ENCODE measurements at regions not wholly inside any gene's neighbourhood (a gene's known extent, or its start where the extent isn't known, plus 50 kb on each side); places are given as distances from the start of the nearest gene placed in this dataset.

DNA sequence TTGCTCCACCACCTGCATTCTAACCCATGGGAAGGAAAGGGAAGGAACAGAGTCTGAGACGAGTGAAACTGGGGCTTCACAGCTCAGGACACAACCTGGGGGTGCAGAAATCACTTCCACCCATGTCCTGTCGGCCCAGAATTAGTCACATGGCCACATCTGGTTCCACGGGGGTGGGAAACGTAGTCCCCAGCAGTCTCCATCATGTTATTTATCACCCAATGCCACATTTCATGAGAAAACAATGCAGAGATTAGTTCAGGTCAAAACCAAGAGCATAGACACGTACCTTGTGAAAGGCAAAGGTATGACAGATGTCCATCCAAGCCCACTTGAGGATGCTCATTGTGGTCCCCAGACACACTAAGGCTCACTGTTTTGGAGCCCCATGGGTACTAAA, 125.1 kb downstream of the MED10 start:
- WGBS, result 86% methylated on average over 5 of the region's 5 CpGs
- intact Hi-C loops (cut with DNase I), result no loop called here
- Histone ChIP-seq H3K36me3 (no peaks in the 10 kb centered on the region), H3K9me3 (no peaks in the 10 kb centered on the region), H3K27me3 (replicated peaks; ENCODE audit: insufficient read depth) (no peaks in the 10 kb centered on the region), H3K4me1 (replicated peaks) (no peaks in the 10 kb centered on the region), H3K4me3 (no peak overlapping the region), H3K27ac (no peak overlapping the region)
- no peak for DNase-seq (ENCODE audit: low spot score)
- TF ChIP-seq POLR2AphosphoS5 (IDR thresholded peaks at IDR 0.05) (no peak), POLR2A (IDR thresholded peaks at IDR 0.05) (no peak)
- TF ChIP-seq, protein P1, sequence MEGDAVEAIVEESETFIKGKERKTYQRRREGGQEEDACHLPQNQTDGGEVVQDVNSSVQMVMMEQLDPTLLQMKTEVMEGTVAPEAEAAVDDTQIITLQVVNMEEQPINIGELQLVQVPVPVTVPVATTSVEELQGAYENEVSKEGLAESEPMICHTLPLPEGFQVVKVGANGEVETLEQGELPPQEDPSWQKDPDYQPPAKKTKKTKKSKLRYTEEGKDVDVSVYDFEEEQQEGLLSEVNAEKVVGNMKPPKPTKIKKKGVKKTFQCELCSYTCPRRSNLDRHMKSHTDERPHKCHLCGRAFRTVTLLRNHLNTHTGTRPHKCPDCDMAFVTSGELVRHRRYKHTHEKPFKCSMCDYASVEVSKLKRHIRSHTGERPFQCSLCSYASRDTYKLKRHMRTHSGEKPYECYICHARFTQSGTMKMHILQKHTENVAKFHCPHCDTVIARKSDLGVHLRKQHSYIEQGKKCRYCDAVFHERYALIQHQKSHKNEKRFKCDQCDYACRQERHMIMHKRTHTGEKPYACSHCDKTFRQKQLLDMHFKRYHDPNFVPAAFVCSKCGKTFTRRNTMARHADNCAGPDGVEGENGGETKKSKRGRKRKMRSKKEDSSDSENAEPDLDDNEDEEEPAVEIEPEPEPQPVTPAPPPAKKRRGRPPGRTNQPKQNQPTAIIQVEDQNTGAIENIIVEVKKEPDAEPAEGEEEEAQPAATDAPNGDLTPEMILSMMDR (IDR thresholded peaks at IDR 0.05), result no peak

DNA sequence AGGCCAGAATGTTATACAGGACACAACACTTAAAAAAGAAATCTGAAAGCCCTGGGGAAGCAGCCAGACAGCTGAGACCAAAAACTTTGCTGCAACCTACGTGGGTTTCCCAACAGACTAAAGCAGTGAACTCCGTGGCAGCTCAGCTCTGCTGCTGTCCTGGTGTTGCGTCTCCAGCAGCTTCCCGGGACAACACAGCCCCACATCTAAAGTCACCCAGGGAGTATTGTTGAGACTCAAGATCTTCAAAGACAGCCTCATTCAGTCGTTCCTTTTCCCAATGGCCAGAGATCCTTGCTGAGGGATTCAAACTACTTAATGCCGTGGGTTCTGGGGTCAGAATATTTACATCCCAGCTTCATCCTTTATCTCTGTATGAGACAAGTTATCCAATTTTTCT, 125.8 kb downstream of the MED10 start:
- TF ChIP-seq, protein P1 (IDR thresholded peaks at IDR 0.05), result no peak
- TF ChIP-seq POLR2A (IDR thresholded peaks at IDR 0.05) (no peak), POLR2AphosphoS5 (IDR thresholded peaks at IDR 0.05) (no peak)
- Histone ChIP-seq H3K36me3 (no peaks in the 10 kb centered on the region), H3K27ac (no peak overlapping the region), H3K4me1 (replicated peaks) (no peaks in the 10 kb centered on the region), H3K4me3 (no peak overlapping the region), H3K9me3 (no peaks in the 10 kb centered on the region), H3K27me3 (replicated peaks; ENCODE audit: insufficient read depth) (no peaks in the 10 kb centered on the region)
- intact Hi-C loops (cut with DNase I), result no loop called here
- no peak for DNase-seq (ENCODE audit: low spot score)
- 90% methylated on average over 6 of the region's 6 CpGs for WGBS

DNA sequence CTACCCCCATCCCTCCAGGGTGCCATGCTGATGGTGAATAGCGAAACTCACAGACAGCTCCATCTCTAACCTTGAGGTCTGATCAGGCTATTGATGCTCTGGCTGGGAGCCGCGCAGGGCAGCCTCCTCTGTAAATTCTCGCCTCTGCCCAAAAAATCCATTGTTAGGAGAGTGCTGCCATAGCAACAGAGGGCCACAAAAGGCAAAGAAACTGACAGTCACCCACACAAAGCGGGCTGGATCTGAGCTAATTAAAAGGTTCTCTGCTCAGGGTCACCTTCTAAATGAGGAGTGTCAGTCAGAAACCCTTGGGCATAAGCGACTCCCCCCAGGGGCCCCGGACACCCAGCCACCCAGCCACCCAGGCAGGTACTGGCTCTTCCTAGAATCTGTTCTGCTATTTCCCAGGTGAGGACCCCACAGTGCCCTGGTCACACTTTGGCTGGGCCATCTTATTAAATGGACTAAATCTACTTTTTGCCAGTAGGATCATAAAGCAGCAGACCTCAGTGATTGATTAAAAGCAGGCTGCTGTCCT, 126.7 kb downstream of the MED10 start:
- TF ChIP-seq, protein P1 (IDR thresholded peaks at IDR 0.05), result no peak
- TF ChIP-seq POLR2AphosphoS5 (IDR thresholded peaks at IDR 0.05), result no peak
- no peak for TF ChIP-seq POLR2A (IDR thresholded peaks at IDR 0.05)
- H3K4me3 ChIP-seq, result no peak overlapping the region
- H3K4me1 ChIP-seq (replicated peaks), result no peaks in the 10 kb centered on the region
- H3K9me3 ChIP-seq, result no peaks in the 10 kb centered on the region
- H3K36me3 ChIP-seq, result no peaks in the 10 kb centered on the region
- WGBS, result 66% methylated on average over 7 of the region's 7 CpGs
- intact Hi-C loops (cut with DNase I), result no loop called here
- DNase-seq (ENCODE audit: low spot score), result no peak
- H3K27ac ChIP-seq, result no peak overlapping the region
- H3K27me3 ChIP-seq (replicated peaks; ENCODE audit: insufficient read depth), result no peaks in the 10 kb centered on the region

DNA sequence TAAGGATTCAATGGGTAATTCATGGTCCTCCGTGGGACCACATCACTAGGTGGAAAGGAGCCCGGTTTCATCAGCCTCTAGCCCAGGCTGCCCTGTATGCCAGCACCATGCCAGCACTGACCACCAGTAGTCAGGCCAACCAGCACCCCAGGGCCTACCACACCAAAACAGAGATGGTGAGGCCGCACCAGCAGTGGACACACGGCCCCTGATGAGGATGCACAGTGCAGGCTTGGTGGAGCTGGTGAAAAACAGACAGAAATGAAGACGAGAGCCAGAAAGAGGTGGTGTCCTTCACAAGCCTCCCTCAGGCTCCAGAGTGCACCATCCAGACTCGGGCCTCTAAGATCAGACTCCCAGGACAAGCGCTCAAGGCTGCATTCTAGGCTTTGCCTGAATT, 128.2 kb downstream of the MED10 start:
- TF ChIP-seq, protein P1 (IDR thresholded peaks at IDR 0.05), result no peak
- TF ChIP-seq POLR2AphosphoS5 (IDR thresholded peaks at IDR 0.05) (no peak), POLR2A (IDR thresholded peaks at IDR 0.05) (no peak)
- no peak for DNase-seq (ENCODE audit: low spot score)
- no peaks in the 10 kb centered on the region for H3K36me3 ChIP-seq
- no peaks in the 10 kb centered on the region for H3K9me3 ChIP-seq
- no peaks in the 10 kb centered on the region for H3K4me1 ChIP-seq (replicated peaks)
- no peaks in the 10 kb centered on the region for H3K27me3 ChIP-seq (replicated peaks; ENCODE audit: insufficient read depth)
- H3K27ac ChIP-seq, result no peak overlapping the region
- intact Hi-C loops (cut with DNase I), result no loop called here
- 97% methylated on average over 7 of the region's 7 CpGs for WGBS
- no peak overlapping the region for H3K4me3 ChIP-seq

DNA sequence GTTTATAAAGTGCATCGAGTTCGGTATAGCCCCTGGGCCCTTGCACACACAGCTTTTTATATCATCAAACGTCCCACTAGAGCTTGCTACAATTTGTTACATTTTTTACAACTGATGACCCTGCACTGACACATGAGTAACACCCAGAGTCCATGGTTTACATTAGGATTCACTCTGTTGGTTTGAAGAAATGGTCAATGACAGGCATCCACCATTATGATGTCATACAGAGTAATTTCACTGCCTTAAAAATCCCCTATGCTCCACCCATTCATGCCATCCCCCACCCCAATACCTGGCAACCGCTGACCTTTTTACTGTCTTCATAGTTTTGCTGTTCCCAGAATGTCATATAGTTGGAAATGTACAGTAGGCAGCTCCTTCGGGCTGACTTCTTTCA, 130.2 kb downstream of the MED10 start:
- no peak for TF ChIP-seq POLR2A (IDR thresholded peaks at IDR 0.05)
- TF ChIP-seq POLR2AphosphoS5 (IDR thresholded peaks at IDR 0.05), result no peak
- TF ChIP-seq, protein P1 (IDR thresholded peaks at IDR 0.05), result no peak
- 84% methylated on average over 5 of the region's 5 CpGs for WGBS

More for the DNA sequence above, 130.2 kb downstream of the MED10 start:
- Histone ChIP-seq H3K27ac (no peak overlapping the region), H3K4me3 (no peak overlapping the region), H3K27me3 (replicated peaks; ENCODE audit: insufficient read depth) (no peaks in the 10 kb centered on the region), H3K9me3 (no peaks in the 10 kb centered on the region), H3K4me1 (replicated peaks) (no peaks in the 10 kb centered on the region), H3K36me3 (no peaks in the 10 kb centered on the region)
- intact Hi-C loops (cut with DNase I), result no loop called here
- DNase-seq (ENCODE audit: low spot score), result no peak
